NCI-H2107 treated with DMSO at 0.1 percent for 48 hours (cell line): ENCODE measurements at regions not wholly inside any gene's neighbourhood (a gene's known extent, or its start where the extent isn't known, plus 50 kb on each side); places are given as distances from the start of the nearest gene placed in this dataset.
"Not testable (repeated sequence)": the region's sequence is repeated elsewhere in the genome, so short reads cannot be mapped to it uniquely, and the experiment has no call there.

Experiments
- DNase-seq: peaks from one replicate; lab custom pipeline; 2025; ENCODE audit not compliant: unreplicated experiment; lab: John Stamatoyannopoulos, UW

DNA sequence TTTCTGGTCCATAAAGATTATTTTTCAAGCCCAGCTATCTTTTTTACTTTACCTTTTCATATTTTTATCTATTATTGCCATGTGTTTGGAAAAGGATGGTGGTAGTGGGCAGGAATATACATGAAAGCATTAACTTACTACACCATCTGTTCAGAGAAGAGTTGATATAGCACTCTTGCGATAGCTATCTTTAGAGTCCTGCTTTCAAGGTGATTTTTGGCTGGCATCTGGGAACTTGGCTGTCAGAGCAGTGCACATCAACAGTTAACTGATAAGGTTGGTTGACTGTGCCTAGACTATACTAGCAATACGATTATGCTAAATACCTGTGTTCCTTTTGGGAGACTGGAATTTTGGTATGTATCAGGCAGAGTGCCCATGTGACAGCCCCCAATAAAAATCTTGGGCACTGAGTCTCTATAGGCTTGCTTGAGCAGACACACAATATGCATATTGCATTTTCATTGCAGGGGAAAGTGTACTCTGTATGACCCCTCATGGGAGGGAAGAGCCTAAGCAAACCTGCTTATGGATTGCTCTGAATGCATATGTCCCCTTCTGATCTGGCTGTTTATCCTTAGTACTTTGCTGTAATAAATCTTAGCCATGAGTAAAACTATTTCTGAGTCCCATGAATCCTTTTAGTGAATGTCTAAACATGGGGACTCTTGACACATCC, 227.6 kb upstream of the C9orf72 start:
- no peak for DNase-seq

GRCh38 chr9:27801545-27801944, 228.3 kb upstream of the C9orf72 start:
- no peak for DNase-seq

GRCh38 chr9:27802418-27802817, 229.1 kb upstream of the C9orf72 start:
- DNase-seq = no peak

DNA sequence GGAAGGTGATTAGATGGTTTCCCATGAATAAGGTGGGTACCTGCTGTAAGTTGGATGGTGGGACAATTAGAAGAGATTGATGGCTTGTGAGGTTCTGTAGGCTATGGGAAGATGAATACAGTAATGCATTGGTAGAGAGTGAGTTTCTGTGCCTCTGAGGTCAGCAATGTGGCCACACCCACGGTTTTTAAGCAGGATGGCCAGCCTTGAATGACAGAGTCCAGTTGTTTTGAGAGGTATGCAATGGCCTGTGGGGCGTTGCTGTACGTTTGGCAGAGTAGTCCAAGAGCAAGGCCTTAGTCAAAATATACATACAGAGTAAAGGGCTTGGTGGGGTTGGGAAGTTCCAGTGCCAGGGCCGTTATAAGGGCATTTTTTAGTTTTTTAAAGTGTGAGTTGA, 235.6 kb upstream of the C9orf72 start:
- DNase-seq = no peak

- DNase-seq = no peak
Observed at GRCh38 chr9:27817747-27818146, 244.5 kb upstream of the C9orf72 start.

- DNase-seq = no peak
Observed at GRCh38 chr9:27818348-27818747, 245.1 kb upstream of the C9orf72 start.

- no peak for DNase-seq
Observed at GRCh38 chr9:27828908-27829307, 255.6 kb upstream of the C9orf72 start.

DNA sequence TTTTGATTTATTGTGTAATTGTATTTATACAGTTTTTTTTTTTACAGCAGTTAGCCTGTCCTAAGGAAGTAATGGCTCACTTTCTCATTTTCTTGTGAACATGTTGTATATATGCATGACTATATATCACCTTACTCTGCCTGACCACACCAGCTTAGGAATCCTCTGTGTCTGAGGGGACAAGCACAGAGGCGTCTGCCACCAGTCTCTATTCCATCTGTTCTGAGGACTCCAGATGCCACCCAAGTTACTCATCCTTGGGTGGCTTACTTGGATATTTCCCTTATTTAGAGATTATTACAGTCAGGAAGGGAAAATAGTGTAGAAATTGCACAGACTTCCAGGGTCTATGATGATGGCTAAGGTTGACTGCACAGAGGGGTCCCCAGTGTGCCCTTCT, 256.3 kb upstream of the C9orf72 start:
- no peak for DNase-seq

DNA sequence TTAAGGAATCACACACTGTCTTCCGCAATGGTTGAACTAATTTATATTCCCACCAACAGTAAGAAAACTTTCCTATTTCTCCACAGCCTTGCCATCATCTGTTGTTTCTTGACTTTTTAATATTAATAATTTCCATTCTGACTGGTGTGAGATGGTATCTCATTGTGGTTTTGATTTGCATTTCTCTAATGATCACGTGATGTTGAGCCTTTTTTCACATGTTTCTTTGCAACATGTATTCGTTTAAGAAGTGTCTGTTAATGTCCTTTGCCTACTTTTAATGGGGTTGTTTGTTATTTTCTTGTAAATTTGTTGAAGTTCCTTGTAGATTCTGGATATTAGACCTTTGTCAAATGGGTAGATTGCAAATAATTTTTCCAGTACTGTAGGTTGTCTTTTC, 258.8 kb upstream of the C9orf72 start:
- not testable (repeated sequence) for DNase-seq

GRCh38 chr9:27835286-27835685, 262.0 kb upstream of the C9orf72 start:
- DNase-seq = no peak

DNA sequence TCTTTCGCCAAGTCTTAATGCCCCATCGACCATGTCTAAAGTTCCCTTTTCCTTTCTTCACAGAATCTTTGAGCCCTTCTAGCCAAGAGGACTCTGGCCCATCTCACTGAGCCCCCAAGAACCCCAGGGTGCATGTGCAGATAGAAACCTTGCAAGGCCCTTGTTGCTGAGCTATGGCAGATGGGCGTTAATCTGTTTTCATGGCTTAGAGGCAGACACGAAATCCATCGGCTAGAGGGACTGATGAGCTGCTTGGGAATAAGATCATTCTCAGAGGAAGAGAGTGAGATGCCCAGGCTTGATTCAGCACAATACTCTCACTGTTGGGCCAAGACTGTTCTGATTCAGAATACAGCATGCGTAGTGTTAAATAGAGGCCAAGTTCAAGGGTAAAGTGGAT, 262.5 kb upstream of the C9orf72 start:
- DNase-seq = no peak

GRCh38 chr9:27836661-27837401, 263.6 kb upstream of the C9orf72 start:
- DNase-seq = no peak

DNA sequence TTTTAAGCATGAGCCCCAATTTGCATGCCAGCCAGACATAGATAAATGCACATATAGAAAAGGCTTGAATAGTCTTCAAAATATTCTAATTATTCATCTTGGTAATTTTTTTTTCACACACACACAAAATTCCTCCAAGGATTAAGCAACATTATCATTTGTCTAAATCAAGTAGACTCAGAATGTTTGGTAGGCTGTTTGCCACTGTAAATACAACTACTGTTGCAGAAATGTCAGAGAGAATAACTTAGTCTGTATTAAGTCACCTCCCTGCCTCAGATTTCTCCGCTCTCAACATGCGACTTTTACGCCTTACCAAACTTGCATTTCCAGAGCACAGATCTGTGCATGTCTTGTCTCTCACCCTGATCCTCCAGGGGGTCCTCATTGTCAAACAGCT, 265.6 kb upstream of the C9orf72 start:
- no peak for DNase-seq

DNA sequence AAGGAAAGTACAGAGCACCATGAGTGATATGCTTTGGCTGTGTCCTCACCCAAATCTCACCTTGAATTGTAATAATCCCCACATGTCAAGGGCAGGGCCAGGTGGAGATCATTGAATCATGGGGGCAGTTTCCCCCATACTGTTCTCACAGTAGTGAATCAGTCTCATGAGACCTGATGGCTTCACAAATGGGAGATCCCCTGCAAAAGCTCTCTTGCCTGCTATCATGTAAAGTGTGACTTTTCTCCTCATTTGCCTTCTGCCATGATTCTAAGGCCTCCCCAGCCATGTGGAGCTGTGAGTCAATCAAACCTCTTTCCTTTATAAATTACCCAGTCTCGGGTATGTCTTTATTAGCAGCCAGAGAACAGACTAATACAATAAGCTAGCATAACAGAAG, 266.5 kb upstream of the C9orf72 start:
- DNase-seq = not testable (repeated sequence)

DNA sequence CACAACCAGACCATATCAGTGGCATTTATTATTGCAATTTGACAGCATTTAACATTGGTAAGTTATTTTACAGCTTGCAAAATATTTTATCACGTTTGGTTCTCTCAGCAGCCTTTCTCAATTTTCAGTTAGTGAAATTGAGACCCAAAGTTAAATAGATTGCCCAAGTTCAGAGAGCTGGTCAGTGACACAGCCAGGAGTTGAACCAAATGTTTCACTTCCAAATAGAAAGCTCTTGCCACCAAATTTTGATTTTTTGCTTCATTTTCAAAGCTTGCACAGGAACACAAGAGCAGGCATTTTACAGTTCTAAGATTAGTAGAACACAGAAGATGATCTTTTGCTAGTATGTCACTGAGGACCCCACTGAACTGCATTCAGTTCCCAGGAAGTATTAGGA, 271.5 kb upstream of the C9orf72 start:
- no peak for DNase-seq

GRCh38 chr9:27847380-27847779, 274.1 kb upstream of the C9orf72 start:
- DNase-seq = no peak

DNA sequence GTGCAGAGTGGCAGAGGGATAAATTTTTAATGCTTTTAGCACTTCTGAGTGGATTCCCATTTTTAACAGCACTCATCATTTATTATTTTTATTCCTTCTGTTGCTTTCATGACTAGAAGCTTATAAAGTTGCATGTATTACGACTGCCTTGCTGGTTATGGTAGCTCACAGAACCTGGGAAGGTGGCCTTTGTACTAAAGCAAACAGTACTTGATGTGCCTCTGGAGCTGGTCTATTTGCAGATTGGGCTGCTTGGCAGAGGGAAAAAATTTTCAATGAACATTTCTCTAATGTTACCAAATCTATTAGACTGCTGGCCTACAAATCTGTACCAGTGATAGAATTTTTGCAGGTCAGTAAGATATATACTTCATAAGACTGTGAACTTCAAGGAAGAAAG, 274.5 kb upstream of the C9orf72 start:
- no peak for DNase-seq

- no peak for DNase-seq
Observed at GRCh38 chr9:27848315-27848714, 275.0 kb upstream of the C9orf72 start.

DNA sequence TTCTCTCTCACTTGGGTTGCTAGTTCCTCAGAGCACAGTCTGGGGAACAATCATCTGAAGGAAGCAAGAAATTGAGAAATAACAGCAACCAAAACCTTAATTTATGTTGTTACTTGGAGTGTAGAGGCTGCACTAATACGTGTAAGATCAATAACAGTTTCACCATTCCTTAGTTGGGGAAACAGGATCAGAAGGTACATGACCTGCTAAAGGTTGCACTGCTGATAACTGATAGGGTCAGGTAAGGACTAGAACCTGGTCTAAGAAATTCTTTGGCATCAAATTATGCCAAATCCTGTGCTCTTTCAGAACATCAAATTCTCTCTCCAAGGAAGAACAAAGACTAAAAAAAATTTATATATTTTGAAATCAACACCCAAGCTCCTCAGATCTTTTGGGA, 278.6 kb upstream of the C9orf72 start:
- no peak for DNase-seq

- no peak for DNase-seq
Observed at GRCh38 chr9:27853529-27853928, 280.2 kb upstream of the C9orf72 start.

DNA sequence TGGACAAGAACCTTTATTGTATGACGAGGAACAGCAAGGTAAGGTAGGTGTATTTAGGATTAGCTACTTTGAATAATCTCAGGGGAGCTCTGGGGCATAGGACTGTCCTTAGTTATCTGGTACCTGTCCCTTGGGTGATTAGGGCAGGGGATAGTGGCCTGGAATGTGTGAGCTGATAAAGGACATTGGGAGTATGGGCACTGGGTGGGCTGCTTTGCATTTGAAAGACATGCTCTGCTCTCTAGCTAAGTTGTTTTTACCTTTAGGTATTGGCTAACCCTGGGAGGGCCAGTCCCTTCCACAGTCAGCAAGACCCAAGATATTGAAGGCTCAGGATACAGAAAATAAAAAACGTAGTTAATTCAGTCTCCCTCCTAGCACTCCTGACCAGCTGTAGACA, 282.8 kb upstream of the C9orf72 start:
- DNase-seq = no peak

- DNase-seq = no peak
Observed at GRCh38 chr9:27856748-27857147, 283.5 kb upstream of the C9orf72 start.

DNA sequence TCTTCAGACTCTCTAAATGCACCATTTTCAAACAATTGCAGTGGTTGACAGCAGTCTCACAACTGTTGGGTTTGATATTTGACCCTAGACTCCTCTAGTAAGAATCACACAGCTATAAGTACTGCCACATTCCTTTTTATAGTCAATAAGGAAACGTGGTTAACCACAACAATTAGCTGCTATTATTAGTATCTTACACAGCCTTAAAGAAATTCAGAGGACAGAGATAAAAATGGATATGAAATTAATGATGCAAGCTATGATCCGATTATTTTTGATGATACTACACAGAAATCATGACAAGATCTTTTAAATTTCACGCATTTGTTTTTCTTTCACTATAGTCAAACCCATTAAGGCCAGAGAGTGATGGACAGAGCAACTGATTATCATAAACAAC, 288.6 kb upstream of the C9orf72 start:
- no peak for DNase-seq
